ENCODE measurements at regions not wholly inside any gene's neighbourhood (a gene's known extent, or its start where the extent isn't known, plus 50 kb on each side); places are given as distances from the start of the nearest gene placed in this dataset.

- H3K4me3 ChIP-seq (ENCODE audit: low read depth, poor library complexity, severe bottlenecking), result no peak overlapping the region
- no peak for DNase-seq (ENCODE audit: low spot score in 2 of 2)
- TF ChIP-seq CTCF (IDR thresholded peaks at IDR 0.05), result no peak
- TF ChIP-seq POLR2A (IDR thresholded peaks at IDR 0.05), result no peak
- intact Hi-C loops (cut with DNase I; ENCODE audit: low total_unique reads), result no loop called here
- 61 to 69% methylated on average over 3 of the region's 3 CpGs for WGBS, 2 donors
Observed at GRCh38 chr3:124297062-124297980, 305.4 kb upstream of the ROPN1 start.

GRCh38 chr3:124298301-124298700 lies 306.4 kb upstream of the ROPN1 start:
- TF ChIP-seq POLR2A (IDR thresholded peaks at IDR 0.05) (no peak), CTCF (IDR thresholded peaks at IDR 0.05) (no peak)
- intact Hi-C loops (cut with DNase I; ENCODE audit: low total_unique reads), result no loop called here
- H3K4me3 ChIP-seq (ENCODE audit: low read depth, poor library complexity, severe bottlenecking), result no peak overlapping the region
- DNase-seq (ENCODE audit: low spot score in 2 of 2), result no peak
- 84 to 86% methylated on average over 5 of the region's 5 CpGs for WGBS, 2 donors

- no peak for DNase-seq (ENCODE audit: low spot score in 2 of 2)
- intact Hi-C loops (cut with DNase I; ENCODE audit: low total_unique reads), result no loop called here
- H3K4me3 ChIP-seq (ENCODE audit: low read depth, poor library complexity, severe bottlenecking), result no peak overlapping the region
- TF ChIP-seq CTCF (IDR thresholded peaks at IDR 0.05) (no peak), POLR2A (IDR thresholded peaks at IDR 0.05) (no peak)
- WGBS, 2 donors, result 27 to 30% methylated on average over 6 of the region's 6 CpGs
Observed at GRCh38 chr3:124298951-124299350, 307.0 kb upstream of the ROPN1 start.

GRCh38 chr3:124299831-124300230 lies 307.9 kb upstream of the ROPN1 start:
- no peak overlapping the region for H3K4me3 ChIP-seq (ENCODE audit: low read depth, poor library complexity, severe bottlenecking)
- no peak for DNase-seq (ENCODE audit: low spot score in 2 of 2)
- intact Hi-C loops (cut with DNase I; ENCODE audit: low total_unique reads), result no loop called here
- WGBS, 2 donors, result 88 to 92% methylated on average over 1 of the region's 1 CpG
- TF ChIP-seq POLR2A (IDR thresholded peaks at IDR 0.05) (no peak), CTCF (IDR thresholded peaks at IDR 0.05) (no peak)

- intact Hi-C loops (cut with DNase I; ENCODE audit: low total_unique reads), result no loop called here
- no peak overlapping the region for H3K4me3 ChIP-seq (ENCODE audit: low read depth, poor library complexity, severe bottlenecking)
- no peak for TF ChIP-seq CTCF (IDR thresholded peaks at IDR 0.05)
- no peak for DNase-seq (ENCODE audit: low spot score in 2 of 2)
- WGBS, 2 donors, result 85 to 89% methylated on average over 4 of the region's 4 CpGs
Observed at GRCh38 chr3:124300416-124300815, 308.5 kb upstream of the ROPN1 start.
